ENCODE measurements at regions not wholly inside any gene's neighbourhood (a gene's known extent, or its start where the extent isn't known, plus 50 kb on each side); places are given as distances from the start of the nearest gene placed in this dataset.

GRCh38 chr15:31158858-31159569 is 57.5 kb upstream of the TRPM1 start:
- no peak for FAIRE-seq
- Histone ChIP-seq H2AFZ (ENCODE audit: control insufficient read depth, low read depth, low read length) (no peak overlapping the region), H3K9me3 (replicated peaks; ENCODE audit: control insufficient read depth, insufficient read depth, low read length) (no peaks in the 10 kb centered on the region), H3K4me2 (ENCODE audit: control insufficient read depth, insufficient read depth) (no peak overlapping the region), H3K27me3 (replicated peaks in 1 of 2; ENCODE audit: control insufficient read depth in 2 of 2, insufficient read depth in 2 of 2, low read length in 1 of 2) (no peaks in the 10 kb centered on the region), H3K27ac (ENCODE audit: control insufficient read depth, insufficient read depth) (no peak overlapping the region), H3K79me2 (ENCODE audit: control insufficient read depth, insufficient read depth, low read length) (no peaks in the 10 kb centered on the region), H3K4me1 (ENCODE audit: control insufficient read depth, insufficient read depth, low read length) (no peaks in the 10 kb centered on the region), H4K20me1 (ENCODE audit: control insufficient read depth, insufficient read depth) (no peaks in the 10 kb centered on the region), H3K36me3 (ENCODE audit: control insufficient read depth in 2 of 2, insufficient read depth in 2 of 2, low read length in 1 of 2) (no peaks in the 10 kb centered on the region), H3K9ac (ENCODE audit: control insufficient read depth, insufficient read depth, low read length) (no peak overlapping the region), H3K4me3 (no peak overlapping the region)
- WGBS (ENCODE audit: insufficient coverage, insufficient replicate concordance, low lambda C conversion rate, missing lambda C conversion rate): 42% methylated on average over 11 of the region's 11 CpGs
- ChIA-PET RAD21 (ENCODE audit: unreplicated experiment) (interaction anchor here (0.6 kb wide), 1 partner anchor 183 kb away, joined by 4 read pairs; no protein-coding TSS in a partner anchor), CTCF (interaction anchor here (1.3 kb wide), 1 partner anchor 332 kb away, joined by 3 read pairs; no protein-coding TSS in a partner anchor), SMC1A (ENCODE audit: uncharacterized antibody, unreplicated experiment) (no interaction called here), POLR2A (no interaction called here)
- no peak for ATAC-seq
- in situ Hi-C loops (cut with MboI) (no loop called here), intact Hi-C loops (cut with micrococcal nuclease; ENCODE audit: unreplicated experiment) (no loop called here)
- TF ChIP-seq, protein P1, sequence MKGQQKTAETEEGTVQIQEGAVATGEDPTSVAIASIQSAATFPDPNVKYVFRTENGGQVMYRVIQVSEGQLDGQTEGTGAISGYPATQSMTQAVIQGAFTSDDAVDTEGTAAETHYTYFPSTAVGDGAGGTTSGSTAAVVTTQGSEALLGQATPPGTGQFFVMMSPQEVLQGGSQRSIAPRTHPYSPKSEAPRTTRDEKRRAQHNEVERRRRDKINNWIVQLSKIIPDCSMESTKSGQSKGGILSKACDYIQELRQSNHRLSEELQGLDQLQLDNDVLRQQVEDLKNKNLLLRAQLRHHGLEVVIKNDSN (IDR thresholded peaks at IDR 0.05; ENCODE audit: borderline replicate concordance, extremely low read length, insufficient read depth, low read depth, low read length): peak; percentile 35
- TF ChIP-seq KAT2A (conservative IDR thresholded peaks at IDR 0.05; ENCODE audit: control insufficient read depth, low read depth, low read length): no peak
- BruUV-seq (replicated peaks): no TSS peak
- DNase-seq (ENCODE audit: low read depth, low spot score): no peak

DNA sequence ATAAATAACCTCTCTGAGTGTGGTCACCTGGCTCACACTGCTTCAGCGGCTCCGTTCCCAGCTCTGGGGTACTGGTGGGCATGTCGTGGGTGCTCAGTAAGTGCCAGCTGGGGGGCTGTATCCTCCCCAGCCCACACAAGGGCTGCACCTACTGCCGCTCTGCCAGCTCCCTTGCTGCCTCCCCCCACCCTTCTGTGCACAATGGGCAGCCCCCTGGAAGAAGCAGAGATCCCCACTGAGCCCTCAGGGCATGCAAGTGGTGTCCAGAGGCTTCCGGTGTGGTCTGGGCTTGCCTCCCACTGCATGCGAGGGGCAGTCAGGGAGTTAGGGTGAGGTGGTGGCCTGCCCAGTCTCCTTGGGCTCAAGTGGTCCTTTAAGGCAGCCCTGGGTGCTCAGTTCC is 58.3 kb upstream of the TRPM1 start:
- TF ChIP-seq, protein P2, sequence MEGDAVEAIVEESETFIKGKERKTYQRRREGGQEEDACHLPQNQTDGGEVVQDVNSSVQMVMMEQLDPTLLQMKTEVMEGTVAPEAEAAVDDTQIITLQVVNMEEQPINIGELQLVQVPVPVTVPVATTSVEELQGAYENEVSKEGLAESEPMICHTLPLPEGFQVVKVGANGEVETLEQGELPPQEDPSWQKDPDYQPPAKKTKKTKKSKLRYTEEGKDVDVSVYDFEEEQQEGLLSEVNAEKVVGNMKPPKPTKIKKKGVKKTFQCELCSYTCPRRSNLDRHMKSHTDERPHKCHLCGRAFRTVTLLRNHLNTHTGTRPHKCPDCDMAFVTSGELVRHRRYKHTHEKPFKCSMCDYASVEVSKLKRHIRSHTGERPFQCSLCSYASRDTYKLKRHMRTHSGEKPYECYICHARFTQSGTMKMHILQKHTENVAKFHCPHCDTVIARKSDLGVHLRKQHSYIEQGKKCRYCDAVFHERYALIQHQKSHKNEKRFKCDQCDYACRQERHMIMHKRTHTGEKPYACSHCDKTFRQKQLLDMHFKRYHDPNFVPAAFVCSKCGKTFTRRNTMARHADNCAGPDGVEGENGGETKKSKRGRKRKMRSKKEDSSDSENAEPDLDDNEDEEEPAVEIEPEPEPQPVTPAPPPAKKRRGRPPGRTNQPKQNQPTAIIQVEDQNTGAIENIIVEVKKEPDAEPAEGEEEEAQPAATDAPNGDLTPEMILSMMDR (IDR thresholded peaks at IDR 0.05 in 2 of 3, conservative IDR thresholded peaks at IDR 0.05 in 1 of 3; ENCODE audit: control insufficient read depth in 2 of 3, extremely low read depth in 1 of 3, insufficient read depth in 1 of 3, low read depth in 3 of 3, low read length in 3 of 3): no peak
- TF ChIP-seq FOS (IDR thresholded peaks at IDR 0.05; ENCODE audit: borderline replicate concordance, extremely low read depth, insufficient read length): no peak

More for the DNA sequence above, 58.3 kb upstream of the TRPM1 start:
- in situ Hi-C loops (cut with MboI) (no loop called here), intact Hi-C loops (cut with micrococcal nuclease; ENCODE audit: unreplicated experiment) (no loop called here)
- SMC1A ChIA-PET (ENCODE audit: uncharacterized antibody, unreplicated experiment): no interaction called here
- DNase-seq (ENCODE audit: low read depth, low spot score): no peak
- no TSS peak for BruUV-seq (replicated peaks)
- RAD21 ChIA-PET (ENCODE audit: unreplicated experiment): interaction anchor here (0.6 kb wide), 1 partner anchor 182 kb away, joined by 4 read pairs; no protein-coding TSS in a partner anchor
- no peaks in the 10 kb centered on the region for H4K20me1 ChIP-seq (ENCODE audit: control insufficient read depth, insufficient read depth)
- H3K4me3 ChIP-seq: no peak overlapping the region
- no peak overlapping the region for H2AFZ ChIP-seq (ENCODE audit: control insufficient read depth, low read depth, low read length)
- FAIRE-seq: no peak
- no peaks in the 10 kb centered on the region for H3K79me2 ChIP-seq (ENCODE audit: control insufficient read depth, insufficient read depth, low read length)
- CTCF ChIA-PET: interaction anchor here (1.3 kb wide), 1 partner anchor 331 kb away, joined by 3 read pairs; no protein-coding TSS in a partner anchor
- H3K4me1 ChIP-seq (ENCODE audit: control insufficient read depth, insufficient read depth, low read length): no peaks in the 10 kb centered on the region
- no peaks in the 10 kb centered on the region for H3K27me3 ChIP-seq (replicated peaks in 1 of 2; ENCODE audit: control insufficient read depth in 2 of 2, insufficient read depth in 2 of 2, low read length in 1 of 2)
- H3K9ac ChIP-seq (ENCODE audit: control insufficient read depth, insufficient read depth, low read length): no peak overlapping the region
- no peak for ATAC-seq
- no peak overlapping the region for H3K27ac ChIP-seq (ENCODE audit: control insufficient read depth, insufficient read depth)
- 54% methylated on average over 6 of the region's 6 CpGs for WGBS (ENCODE audit: insufficient coverage, insufficient replicate concordance, low lambda C conversion rate, missing lambda C conversion rate)
- H3K9me3 ChIP-seq (replicated peaks; ENCODE audit: control insufficient read depth, insufficient read depth, low read length): no peaks in the 10 kb centered on the region
- POLR2A ChIA-PET: no interaction called here
- H3K4me2 ChIP-seq (ENCODE audit: control insufficient read depth, insufficient read depth): no peak overlapping the region
- no peaks in the 10 kb centered on the region for H3K36me3 ChIP-seq (ENCODE audit: control insufficient read depth in 2 of 2, insufficient read depth in 2 of 2, low read length in 1 of 2)
